A549 (cell line): ENCODE measurements at regions not wholly inside any gene's neighbourhood (a gene's known extent, or its start where the extent isn't known, plus 50 kb on each side); places are given as distances from the start of the nearest gene placed in this dataset.

ENCODE experiments used
- ATAC-seq, 2 experiments: fragments of 200-7000 bp in 1 of 2; fragments of >200 bp in 1 of 2; cut with Nextera tagmentation in 1 of 2; cut with Tn5 transposase in 1 of 2; 3 replicates each; pipeline versions ENCODE4 v1.8.0 to v1.9.1; 2018 to 2020; ENCODE audit warnings: mild to moderate bottlenecking in 1 of 2, moderate library complexity in 1 of 2
- CTCF ChIA-PET: fragments of 300-600 bp; sonication (Branson Sonifier 250); formaldehyde crosslinking; extraction: SDS; loops from one replicate; lab custom pipeline; 2021; ENCODE audit warnings: antibody characterized with exemption, inconsistent platforms; lab: Yijun Ruan, JAX
- POLR2A ChIA-PET: fragments of 350-600 bp; formaldehyde crosslinking; extraction: SDS; loops from one replicate; lab custom pipeline; 2021; ENCODE audit warnings: antibody characterized with exemption, inconsistent platforms; lab: Yijun Ruan, JAX
- DNase-seq, 2 experiments: peaks; one replicate each; pipeline versions ENCODE4 v3.0.0 to v3.0.0-alpha.2; 2011 to 2016; ENCODE audit warnings: low read depth in 1 of 2, low spot score in 1 of 2
- FAIRE-seq: peaks from 2 replicates; lab custom pipeline; 2011; peaks lifted over from hg19 to GRCh38; lab: Jason Lieb, UNC
- H3K27ac ChIP-seq, 2 experiments: fragments of >200 bp; sonication (Bioruptor Twin); formaldehyde crosslinking; 3 replicates each; pipeline ENCODE4 v1.5.1; 2016 to 2017
- H3K4me1 ChIP-seq: fragments of >200 bp; sonication (Bioruptor Twin); formaldehyde crosslinking; 3 replicates; pipeline ENCODE4 v1.6.1; 2016
- H3K4me2 ChIP-seq: fragments of >200 bp; sonication (Bioruptor Twin); formaldehyde crosslinking; 3 replicates; pipeline ENCODE4 v1.6.1; 2016
- H3K4me3 ChIP-seq: fragments of >200 bp; sonication (Bioruptor Twin); formaldehyde crosslinking; 3 replicates; pipeline ENCODE4 v1.5.1; 2016
- H3K9me3 ChIP-seq: fragments of >200 bp; sonication (Bioruptor Twin); formaldehyde crosslinking; 3 replicates; pipeline ENCODE4 v1.6.1; 2016
- CBX2 ChIP-seq: fragments of 200-600 bp; sonication (generic); IDR thresholded peaks from 2 replicates; pipeline ENCODE4 v1.6.1; 2016; ENCODE audit warnings: low read depth, mild to moderate bottlenecking, borderline replicate concordance
- CBX8 ChIP-seq: fragments of 200-600 bp; sonication (generic); IDR thresholded peaks from 2 replicates; pipeline ENCODE4 v1.6.1; 2016
- CHD4 ChIP-seq: fragments of 200-600 bp; sonication (generic); IDR thresholded peaks from 2 replicates; pipeline ENCODE4 v1.6.1; 2016; ENCODE audit warnings: antibody characterized with exemption, mild to moderate bottlenecking, borderline replicate concordance
- EHF ChIP-seq: fragments of 250-450 bp; sonication (Bioruptor Pico); IDR thresholded peaks from 2 replicates; pipeline ENCODE4 v1.5.0; 2020; ENCODE audit warnings: mild to moderate bottlenecking
- EHMT2 ChIP-seq: fragments of 200-600 bp; sonication (generic); IDR thresholded peaks from 2 replicates; pipeline ENCODE4 v1.6.1; 2016; ENCODE audit warnings: antibody characterized with exemption, low read depth, mild to moderate bottlenecking, moderate library complexity
- ESRRA ChIP-seq: fragments of 150-350 bp; IDR thresholded peaks from 2 replicates; pipeline ENCODE4 v1.6.1; 2014; ENCODE audit warnings: mild to moderate bottlenecking, low read length, borderline replicate concordance
- FOSB ChIP-seq: fragments of 250-450 bp; sonication (Bioruptor Pico); IDR thresholded peaks from 2 replicates; pipeline ENCODE4 v1.5.0; 2020; ENCODE audit warnings: mild to moderate bottlenecking, moderate library complexity
- FOSL2 ChIP-seq, 2 experiments: fragments of 450-650 bp in 1 of 2; fragments of >200 bp in 1 of 2; sonication (Bioruptor Twin) in 1 of 2; formaldehyde crosslinking; IDR thresholded peaks; 2 replicates each; pipeline versions ENCODE4 v1.5.0 to v1.6.1; 2016 to 2020; ENCODE audit warnings: mild to moderate bottlenecking in 1 of 2, moderate library complexity in 1 of 2
- HDAC2 ChIP-seq: fragments of 200-600 bp; sonication (generic); IDR thresholded peaks from 2 replicates; pipeline ENCODE4 v1.6.1; 2016
- HOXA7 ChIP-seq: fragments of 250-450 bp; sonication (Bioruptor Pico); IDR thresholded peaks from 2 replicates; pipeline ENCODE4 v1.5.0; 2020; ENCODE audit warnings: mild to moderate bottlenecking, moderate library complexity
- HOXB13 ChIP-seq: fragments of 250-450 bp; sonication (Bioruptor Pico); IDR thresholded peaks from 2 replicates; pipeline ENCODE4 v1.5.0; 2020; ENCODE audit warnings: low read depth, mild to moderate bottlenecking, moderate library complexity
- HOXB5 ChIP-seq: fragments of 250-450 bp; sonication (Bioruptor Pico); IDR thresholded peaks from 2 replicates; pipeline ENCODE4 v1.5.0; 2020; ENCODE audit warnings: mild to moderate bottlenecking, moderate library complexity
- KDM5A ChIP-seq: fragments of 200-600 bp; sonication (generic); IDR thresholded peaks from 2 replicates; pipeline ENCODE4 v1.6.1; 2016; ENCODE audit warnings: antibody characterized with exemption, mild to moderate bottlenecking
- NFE2L2 ChIP-seq: fragments of 150-350 bp; conservative IDR thresholded peaks from 2 replicates; pipeline ENCODE4 v1.6.1; 2014; ENCODE audit warnings: low read length
- NR3C1 ChIP-seq: fragments of >200 bp; sonication (Bioruptor Twin); formaldehyde crosslinking; IDR thresholded peaks from 3 replicates; pipeline ENCODE4 v1.6.1; 2017
- PHF8 ChIP-seq: fragments of 200-600 bp; sonication (generic); IDR thresholded peaks from 2 replicates; pipeline ENCODE4 v1.6.1; 2016; ENCODE audit warnings: low read depth, mild to moderate bottlenecking, antibody characterized with exemption, moderate library complexity, borderline replicate concordance
- POLR2AphosphoS2 ChIP-seq: conservative IDR thresholded peaks from 2 replicates; pipeline ENCODE4 v1.6.1; 2012; ENCODE audit warnings: low read length, improper control_type of control experiment, inconsistent platforms
- RNF2 ChIP-seq: fragments of 200-600 bp; sonication (generic); IDR thresholded peaks from 2 replicates; pipeline ENCODE4 v1.6.1; 2016; ENCODE audit warnings: low read depth, mild to moderate bottlenecking, antibody characterized with exemption, moderate library complexity, borderline replicate concordance
- TFCP2L1 ChIP-seq: fragments of 250-450 bp; sonication (Bioruptor Pico); IDR thresholded peaks from 2 replicates; pipeline ENCODE4 v1.5.0; 2021; ENCODE audit warnings: mild to moderate bottlenecking
- TP53 ChIP-seq: fragments of 250-450 bp; sonication (Bioruptor Pico); IDR thresholded peaks from 2 replicates; pipeline ENCODE4 v1.5.0; 2021; ENCODE audit warnings: mild to moderate bottlenecking, moderate library complexity
- ZSCAN20 ChIP-seq: fragments of 250-450 bp; sonication (Bioruptor Pico); IDR thresholded peaks from 2 replicates; pipeline ENCODE4 v1.8.0; 2022; ENCODE audit warnings: mild to moderate bottlenecking, moderate library complexity
- WGBS: methylation state at CpG from one replicate; pipeline ENCODE4 v1.1.6; 2017; ENCODE audit errors: missing lambda C conversion rate; 5-methylcytosine and 5-hydroxymethylcytosine counted together
- TF ChIP-seq, protein P1 (sequence below): fragments of >200 bp; sonication (Bioruptor Twin); formaldehyde crosslinking; IDR thresholded peaks from 3 replicates; pipeline ENCODE4 v1.6.1; 2016
- TF ChIP-seq, protein P2 (sequence below): IDR thresholded peaks from 2 replicates; pipeline ENCODE4 v1.6.1; 2012
- TF ChIP-seq, protein P3 (sequence below): fragments of 450-650 bp; IDR thresholded peaks from 2 replicates; pipeline ENCODE4 v1.6.1; 2014; ENCODE audit warnings: antibody characterized with exemption
- TF ChIP-seq, protein P4 (sequence below): IDR thresholded peaks from 2 replicates; pipeline ENCODE4 v1.6.1; 2012

DNA sequence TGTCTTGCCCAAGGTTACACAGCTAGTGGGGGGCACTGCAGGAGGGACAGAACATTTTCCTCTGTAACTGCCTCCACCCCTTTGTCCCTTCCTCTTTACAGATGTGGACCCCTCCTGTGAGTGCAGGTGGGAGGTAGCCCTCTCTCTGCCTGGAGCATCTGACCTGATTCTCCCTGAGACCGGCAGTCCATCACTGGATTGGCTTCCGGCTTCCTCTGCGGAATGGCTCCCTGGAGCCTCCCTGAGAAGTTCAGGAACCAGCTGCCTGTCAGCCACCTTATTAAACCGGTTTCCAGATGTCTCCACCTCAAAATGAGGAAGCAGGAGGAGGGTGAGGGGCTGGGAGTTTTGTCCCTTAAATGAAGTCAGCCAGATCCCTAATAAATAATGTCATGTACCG lies 67.3 kb upstream of the TNP1 start:
- ChIA-PET POLR2A (no interaction called here), CTCF (interaction anchor here (1.4 kb wide), 1 partner anchor 21 kb away, joined by 3 read pairs; no protein-coding TSS in a partner anchor)
- WGBS, result 43% methylated on average over 5 of the region's 5 CpGs
- Histone ChIP-seq H3K27ac (no peak overlapping the region), H3K4me2 (no peak overlapping the region), H3K4me1 (no peaks in the 10 kb centered on the region), H3K9me3 (no peaks in the 10 kb centered on the region), H3K4me3 (no peak overlapping the region)
- DNase-seq (no peak), ATAC-seq (no peak), FAIRE-seq (no peak)
- TF ChIP-seq CBX8, result no peak
- no peak for TF ChIP-seq ZSCAN20 (CRISPR knock-in tag)
- no peak for TF ChIP-seq EHF
- no peak for TF ChIP-seq CHD4
- no peak for TF ChIP-seq HOXA7 (CRISPR knock-in tag)
- TF ChIP-seq, protein P1, sequence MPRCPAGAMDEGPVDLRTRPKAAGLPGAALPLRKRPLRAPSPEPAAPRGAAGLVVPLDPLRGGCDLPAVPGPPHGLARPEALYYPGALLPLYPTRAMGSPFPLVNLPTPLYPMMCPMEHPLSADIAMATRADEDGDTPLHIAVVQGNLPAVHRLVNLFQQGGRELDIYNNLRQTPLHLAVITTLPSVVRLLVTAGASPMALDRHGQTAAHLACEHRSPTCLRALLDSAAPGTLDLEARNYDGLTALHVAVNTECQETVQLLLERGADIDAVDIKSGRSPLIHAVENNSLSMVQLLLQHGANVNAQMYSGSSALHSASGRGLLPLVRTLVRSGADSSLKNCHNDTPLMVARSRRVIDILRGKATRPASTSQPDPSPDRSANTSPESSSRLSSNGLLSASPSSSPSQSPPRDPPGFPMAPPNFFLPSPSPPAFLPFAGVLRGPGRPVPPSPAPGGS, result no peak
- no peak for TF ChIP-seq FOSB

DNA sequence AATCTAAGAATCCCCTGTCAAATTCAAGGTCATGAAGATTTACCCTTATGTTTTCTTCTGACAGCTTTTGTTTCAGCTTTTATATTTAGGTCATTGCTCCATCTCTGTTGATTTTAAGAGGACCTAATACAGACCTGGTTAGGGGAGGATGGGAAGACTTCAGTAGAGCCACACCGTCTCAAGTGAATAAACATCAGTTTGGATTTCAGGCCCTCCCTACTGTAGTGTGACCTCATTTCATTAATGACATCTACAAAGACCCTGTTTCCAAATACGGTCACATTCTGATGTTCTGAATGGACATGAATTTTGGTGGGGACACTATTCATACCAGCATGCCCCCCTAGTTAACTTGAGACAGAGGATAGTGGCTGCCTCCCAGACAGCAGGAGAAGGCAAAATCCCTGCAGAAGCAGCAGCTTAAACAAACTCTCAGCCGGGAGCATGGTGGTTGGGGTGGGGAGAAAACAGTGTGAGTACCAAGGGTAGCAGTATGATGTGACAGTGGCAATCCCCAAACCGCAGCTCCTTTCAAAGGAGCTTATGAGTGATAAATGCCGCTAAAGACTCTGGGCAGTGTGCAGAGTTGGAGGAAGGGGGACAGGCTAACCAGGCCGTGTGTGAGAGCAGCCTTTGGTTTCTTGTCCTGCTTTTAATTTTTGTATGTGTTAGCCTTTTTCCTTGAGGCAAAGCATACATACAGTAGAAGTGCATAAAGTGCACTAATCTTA lies 65.9 kb upstream of the TNP1 start:
- H3K4me3 ChIP-seq, result no peak overlapping the region
- H3K9me3 ChIP-seq, result no peaks in the 10 kb centered on the region
- POLR2A ChIA-PET, result no interaction called here
- DNase-seq (no peak), FAIRE-seq (no peak), ATAC-seq (no peak)
- WGBS, result 47% methylated on average over 6 of the region's 6 CpGs
- H3K4me2 ChIP-seq, result no peak overlapping the region
- no peak overlapping the region for H3K27ac ChIP-seq
- H3K4me1 ChIP-seq, result no peaks in the 10 kb centered on the region
- no peak for TF ChIP-seq RNF2
- no peak for TF ChIP-seq HDAC2
- no peak for TF ChIP-seq FOSL2 (IDR thresholded peaks at IDR 0.05)
- TF ChIP-seq FOSL2 (CRISPR knock-in tag; IDR thresholded peaks at IDR 0.05), result no peak
- no peak for TF ChIP-seq HOXB5 (CRISPR knock-in tag)
- TF ChIP-seq ESRRA, result no peak
- no peak for TF ChIP-seq HOXB13 (CRISPR knock-in tag)
- TF ChIP-seq CBX2, result no peak
- TF ChIP-seq, protein P2, sequence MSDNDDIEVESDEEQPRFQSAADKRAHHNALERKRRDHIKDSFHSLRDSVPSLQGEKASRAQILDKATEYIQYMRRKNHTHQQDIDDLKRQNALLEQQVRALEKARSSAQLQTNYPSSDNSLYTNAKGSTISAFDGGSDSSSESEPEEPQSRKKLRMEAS, result no peak
- no peak for TF ChIP-seq PHF8
- TF ChIP-seq EHMT2, result no peak
- TF ChIP-seq, protein P3, sequence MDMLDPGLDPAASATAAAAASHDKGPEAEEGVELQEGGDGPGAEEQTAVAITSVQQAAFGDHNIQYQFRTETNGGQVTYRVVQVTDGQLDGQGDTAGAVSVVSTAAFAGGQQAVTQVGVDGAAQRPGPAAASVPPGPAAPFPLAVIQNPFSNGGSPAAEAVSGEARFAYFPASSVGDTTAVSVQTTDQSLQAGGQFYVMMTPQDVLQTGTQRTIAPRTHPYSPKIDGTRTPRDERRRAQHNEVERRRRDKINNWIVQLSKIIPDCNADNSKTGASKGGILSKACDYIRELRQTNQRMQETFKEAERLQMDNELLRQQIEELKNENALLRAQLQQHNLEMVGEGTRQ, result no peak
- TF ChIP-seq KDM5A, result no peak
- no peak for TF ChIP-seq NR3C1
- TF ChIP-seq TFCP2L1, result no peak
- TF ChIP-seq, protein P4, sequence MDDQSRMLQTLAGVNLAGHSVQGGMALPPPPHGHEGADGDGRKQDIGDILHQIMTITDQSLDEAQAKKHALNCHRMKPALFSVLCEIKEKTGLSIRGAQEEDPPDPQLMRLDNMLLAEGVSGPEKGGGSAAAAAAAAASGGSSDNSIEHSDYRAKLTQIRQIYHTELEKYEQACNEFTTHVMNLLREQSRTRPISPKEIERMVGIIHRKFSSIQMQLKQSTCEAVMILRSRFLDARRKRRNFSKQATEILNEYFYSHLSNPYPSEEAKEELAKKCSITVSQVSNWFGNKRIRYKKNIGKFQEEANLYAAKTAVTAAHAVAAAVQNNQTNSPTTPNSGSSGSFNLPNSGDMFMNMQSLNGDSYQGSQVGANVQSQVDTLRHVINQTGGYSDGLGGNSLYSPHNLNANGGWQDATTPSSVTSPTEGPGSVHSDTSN, result no peak
- no peak for TF ChIP-seq FOSB
- CTCF ChIA-PET, result interaction anchor here (1.4 kb wide), 1 partner anchor 20 kb away, joined by 3 read pairs; no protein-coding TSS in a partner anchor

DNA sequence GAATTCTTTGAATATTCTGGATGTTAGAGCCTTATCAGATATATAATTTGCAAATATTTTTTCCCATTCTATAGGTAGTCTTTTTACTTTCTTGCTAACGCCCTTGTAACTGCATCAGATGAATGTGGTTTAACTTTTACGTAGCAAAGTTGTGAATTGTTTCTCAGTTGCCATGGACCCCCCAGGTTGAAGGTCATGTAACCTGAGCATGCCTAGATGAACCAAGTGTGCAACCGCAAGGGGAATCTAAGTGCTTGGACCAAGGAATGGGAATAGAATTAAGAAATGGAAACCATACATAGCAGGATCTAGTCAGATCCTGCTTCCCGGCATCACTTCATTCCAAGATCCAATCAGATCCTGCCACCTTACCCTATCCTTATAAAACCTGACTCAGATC lies 65.1 kb upstream of the TNP1 start:
- Histone ChIP-seq H3K4me2 (no peak overlapping the region), H3K4me1 (no peaks in the 10 kb centered on the region), H3K4me3 (no peak overlapping the region), H3K9me3 (no peaks in the 10 kb centered on the region), H3K27ac (no peak overlapping the region)
- no peak for ATAC-seq
- CTCF ChIA-PET, result no interaction called here
- TF ChIP-seq NFE2L2 (no peak), TFCP2L1 (no peak), TP53 (CRISPR knock-in tag) (no peak), CBX8 (no peak), NR3C1 (no peak), HOXB13 (CRISPR knock-in tag) (no peak), POLR2AphosphoS2 (no peak), RNF2 (no peak)
- FAIRE-seq, result no peak
- no peak for DNase-seq
- 67% methylated on average over 4 of the region's 4 CpGs for WGBS
- POLR2A ChIA-PET, result no interaction called here
